Stimulated activated CD4-positive, alpha-beta T cell treated with anti-CD3 and anti-CD28 coated beads, Interleukin-2, amount 100 ng/mL, for 4 hours (primary cell): ENCODE measurements at regions not wholly inside any gene's neighbourhood (a gene's known extent, or its start where the extent isn't known, plus 50 kb on each side); places are given as distances from the start of the nearest gene placed in this dataset.
"Not testable (repeated sequence)": the region's sequence is repeated elsewhere in the genome, so short reads cannot be mapped to it uniquely, and the experiment has no call there.

ENCODE experiments used
- DNase-seq: peaks from one replicate; pipeline ENCODE4 v3.0.0-alpha.2; 2020; ENCODE audit warnings: low read depth

GRCh38 chr12:47370421-47370820, 290.7 kb upstream of the AMIGO2 start:
- no peak for DNase-seq

DNA sequence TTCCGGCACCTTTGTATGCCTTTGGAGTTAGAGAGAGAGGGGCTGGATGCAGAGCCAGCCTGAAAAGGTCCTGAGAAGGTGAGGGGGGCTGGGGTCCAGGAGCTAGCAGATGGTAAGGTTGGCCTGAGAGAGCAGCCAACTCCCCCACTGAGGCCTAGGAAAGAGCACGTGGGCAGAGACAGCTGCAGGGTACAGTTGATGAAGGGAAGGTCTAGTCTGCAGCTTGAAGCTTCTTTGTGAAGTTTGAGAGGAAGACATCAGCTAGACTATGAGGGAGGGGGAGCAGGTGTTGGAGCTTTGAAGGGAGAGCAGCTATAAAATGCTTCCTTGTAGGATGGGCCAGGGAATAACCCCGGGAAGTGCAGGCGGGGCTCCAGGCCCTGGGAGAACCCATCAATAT, 289.3 kb upstream of the AMIGO2 start:
- no peak for DNase-seq

DNA sequence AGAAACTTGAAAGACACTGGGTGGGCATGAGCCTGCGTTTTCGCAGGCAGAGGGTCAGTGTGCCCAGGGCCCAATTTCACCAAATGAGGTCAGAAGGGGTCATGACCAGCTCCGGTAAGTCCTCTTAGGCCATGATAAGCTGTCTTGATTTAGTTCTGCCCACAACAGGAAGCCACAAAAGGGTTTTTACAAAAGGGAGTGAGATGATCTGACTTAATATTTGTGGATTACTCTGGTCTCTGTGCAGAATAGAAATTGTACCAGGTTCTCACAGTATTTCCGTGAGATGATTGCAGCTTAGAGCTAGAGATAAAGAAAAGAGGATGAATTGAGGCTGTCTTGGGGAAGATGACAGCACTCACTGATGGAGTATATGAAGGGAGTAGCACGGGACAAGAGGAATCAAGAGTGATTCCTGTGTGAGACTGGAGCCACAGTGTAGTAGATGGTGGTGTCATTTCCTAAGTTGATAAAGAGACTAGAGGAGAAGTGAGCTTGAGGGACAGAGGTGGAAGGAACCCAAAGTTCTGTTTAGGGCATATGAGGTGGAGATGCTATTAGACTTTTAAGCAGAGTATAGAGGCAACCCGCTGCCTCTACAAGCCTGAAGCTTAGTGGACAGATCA, 288.3 kb upstream of the AMIGO2 start:
- DNase-seq = no peak

DNA sequence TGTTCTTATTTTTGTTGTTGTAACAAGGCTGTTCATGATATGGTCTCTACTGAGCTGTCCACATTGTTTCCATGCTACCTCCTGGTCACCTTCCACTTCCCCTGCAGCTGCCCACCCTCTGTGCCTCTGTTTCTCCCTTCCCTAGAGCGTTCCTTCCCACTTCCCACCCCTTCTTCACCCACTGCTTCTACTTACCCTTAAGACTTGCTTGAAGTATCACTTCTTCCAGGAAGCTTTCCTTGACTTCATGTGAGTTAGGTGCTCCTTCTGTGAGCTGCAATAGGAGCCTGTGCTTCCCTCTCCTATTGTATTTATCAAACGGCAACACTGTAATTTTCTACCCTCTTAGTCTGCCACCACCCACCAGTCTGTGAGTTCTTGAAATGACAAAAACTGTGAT, 286.8 kb upstream of the AMIGO2 start:
- no peak for DNase-seq

DNA sequence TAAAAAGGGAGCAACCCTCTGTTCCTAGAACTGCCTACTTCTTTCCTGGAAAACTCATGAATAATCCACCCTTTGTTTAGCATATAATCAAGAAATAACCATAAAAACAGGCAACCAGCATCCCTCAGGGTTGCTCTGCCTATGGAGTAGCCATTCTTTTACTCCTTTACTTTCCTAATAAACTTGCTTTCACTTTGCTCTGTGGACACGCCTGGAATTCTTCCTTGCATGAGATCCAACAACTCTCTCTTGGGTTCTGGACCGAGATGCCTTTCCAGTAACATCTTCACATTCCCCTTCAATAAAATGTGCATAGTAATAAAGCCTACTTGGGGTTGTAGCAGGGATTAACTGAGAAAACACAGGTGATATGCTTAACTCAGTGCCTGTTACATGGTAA, 286.4 kb upstream of the AMIGO2 start:
- no peak for DNase-seq

- not testable (repeated sequence) for DNase-seq
Measured at GRCh38 chr12:47365443-47366076, 285.8 kb upstream of the AMIGO2 start.

DNA sequence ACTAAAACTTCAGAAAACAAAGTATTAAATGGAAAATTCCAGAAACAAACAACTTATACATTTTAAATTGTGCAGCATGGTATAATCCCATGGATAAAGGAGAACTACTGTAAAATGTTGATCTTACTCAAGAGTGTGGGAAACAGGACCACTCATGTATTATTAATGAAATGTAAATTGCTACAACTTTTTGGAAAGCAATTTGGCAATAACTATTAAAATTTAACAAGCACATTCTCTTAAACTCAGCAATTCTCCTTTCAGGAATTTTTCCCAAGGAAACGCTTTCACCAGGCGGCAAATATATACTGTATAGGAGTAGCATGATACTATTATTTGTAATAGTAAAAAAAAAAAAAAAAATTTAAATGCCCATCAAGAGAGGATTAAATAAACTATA, 284.5 kb upstream of the AMIGO2 start:
- DNase-seq = no peak

DNA sequence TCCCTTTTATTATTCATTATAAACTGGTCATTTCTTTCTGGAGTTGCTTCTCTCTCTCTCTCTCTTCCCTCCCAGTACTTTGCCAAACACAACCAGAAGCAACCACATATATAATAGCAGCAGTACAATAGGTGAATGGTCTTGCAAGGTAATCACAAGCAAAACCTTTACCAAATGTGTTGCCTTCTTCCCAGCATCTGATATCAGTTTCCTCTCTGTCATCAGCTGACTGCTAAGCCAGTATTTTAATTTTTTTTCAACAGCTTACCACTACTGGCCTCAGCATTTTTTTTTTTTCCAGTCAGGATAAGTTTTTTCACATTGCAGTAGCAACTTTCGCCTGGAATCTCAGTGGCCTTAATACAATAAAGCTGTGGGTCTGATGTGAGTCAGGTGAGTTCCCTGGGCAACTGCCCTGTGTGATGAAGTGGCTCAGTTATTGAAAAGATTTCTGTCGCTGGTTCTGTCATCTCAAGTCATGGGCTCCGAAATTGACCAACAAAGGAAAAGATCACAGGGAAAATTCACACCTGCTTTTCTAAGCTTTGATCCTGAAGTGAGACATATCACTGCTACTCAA, 282.5 kb upstream of the AMIGO2 start:
- no peak for DNase-seq

GRCh38 chr12:47361389-47362021, 281.7 kb upstream of the AMIGO2 start:
- peak; percentile 50 for DNase-seq

DNA sequence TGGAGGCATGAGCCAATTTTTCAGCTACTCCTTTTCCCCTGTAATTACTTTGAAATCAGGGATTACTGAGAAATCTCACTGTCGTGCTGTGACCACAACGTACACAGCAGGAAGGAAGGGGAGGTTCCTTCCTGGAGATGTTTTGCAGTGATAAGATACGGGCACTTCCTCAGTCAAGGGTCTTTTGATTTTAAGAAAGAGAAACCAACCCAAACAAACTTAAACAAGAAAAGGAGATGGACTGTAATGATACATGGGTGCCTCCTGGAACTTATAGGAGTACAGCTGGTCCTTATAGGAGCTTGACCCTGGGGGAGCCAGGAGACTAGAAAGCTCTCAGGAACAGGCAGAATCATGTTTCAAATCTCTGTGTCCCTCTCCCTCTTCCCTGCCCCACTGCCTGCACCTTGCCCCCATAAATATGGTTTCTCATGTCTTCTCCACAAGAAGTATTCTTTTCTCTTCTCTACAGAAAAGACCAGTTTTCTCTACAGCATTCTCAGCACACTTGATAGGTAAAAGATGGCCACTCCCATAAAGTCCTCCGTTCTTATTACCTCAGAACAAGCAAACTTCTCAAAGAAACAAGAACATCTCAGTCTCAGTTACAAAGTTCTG, 281.1 kb upstream of the AMIGO2 start:
- DNase-seq = peak; percentile 39

GRCh38 chr12:47360093-47360480, 280.3 kb upstream of the AMIGO2 start:
- DNase-seq = no peak

DNA sequence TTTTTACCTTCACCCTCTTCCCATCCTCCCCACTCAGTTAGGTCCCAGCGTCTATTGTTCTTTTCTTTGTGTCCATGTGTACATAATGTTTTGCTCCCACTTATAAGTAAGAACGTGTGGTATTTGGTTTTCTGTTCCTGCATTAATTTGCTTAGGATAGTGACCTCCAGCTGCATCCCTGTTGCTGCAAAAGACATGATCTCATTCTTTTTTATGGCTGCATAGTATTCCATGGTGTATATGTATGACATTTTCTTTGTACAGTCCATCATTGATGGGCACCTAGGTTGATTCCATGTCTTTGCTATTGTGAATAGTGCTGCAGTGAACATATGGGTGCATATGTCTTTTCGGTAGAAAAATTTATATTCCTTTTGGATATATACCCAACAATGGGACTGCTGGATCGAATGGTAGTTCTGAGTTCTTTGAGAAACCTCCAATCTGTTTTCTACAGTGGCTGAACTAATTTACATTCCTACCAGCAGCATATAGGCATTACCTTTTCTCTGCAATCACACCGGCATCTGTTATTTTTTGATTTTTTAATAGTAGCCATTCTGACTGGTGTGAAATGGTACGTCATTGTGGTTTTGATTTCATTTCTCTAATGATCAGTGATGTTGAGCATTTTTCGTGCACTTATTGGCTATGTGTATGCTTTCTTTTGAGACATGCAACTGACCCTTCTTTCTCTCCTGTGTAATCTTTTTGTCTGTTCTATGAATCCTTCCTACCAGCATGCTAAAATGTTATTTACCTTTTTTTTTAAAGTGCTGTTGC, 279.7 kb upstream of the AMIGO2 start:
- no peak for DNase-seq

- not testable (repeated sequence) for DNase-seq
Measured at GRCh38 chr12:47357006-47357405, 277.2 kb upstream of the AMIGO2 start.

GRCh38 chr12:47356129-47356700, 276.5 kb upstream of the AMIGO2 start:
- DNase-seq = no peak

DNA sequence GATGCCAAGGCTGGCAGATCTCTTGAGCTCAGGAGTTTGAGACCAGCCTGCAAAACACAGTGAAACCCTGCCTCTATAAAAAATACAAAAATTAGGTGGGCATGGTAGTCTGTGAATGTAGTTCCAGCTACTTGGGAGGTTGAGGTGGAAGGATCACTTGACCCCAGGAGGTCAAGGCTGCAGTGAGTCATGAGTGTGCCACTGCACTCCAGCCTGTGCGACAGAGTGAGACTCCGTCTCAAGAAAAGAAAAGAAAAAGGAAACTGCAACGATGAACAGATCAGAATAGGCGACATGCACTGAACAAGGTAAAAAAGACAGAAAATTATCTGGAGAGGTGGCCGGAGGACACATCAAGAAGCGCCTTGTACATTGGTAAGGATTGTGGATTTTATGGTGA, 273.7 kb upstream of the AMIGO2 start:
- DNase-seq = no peak

DNA sequence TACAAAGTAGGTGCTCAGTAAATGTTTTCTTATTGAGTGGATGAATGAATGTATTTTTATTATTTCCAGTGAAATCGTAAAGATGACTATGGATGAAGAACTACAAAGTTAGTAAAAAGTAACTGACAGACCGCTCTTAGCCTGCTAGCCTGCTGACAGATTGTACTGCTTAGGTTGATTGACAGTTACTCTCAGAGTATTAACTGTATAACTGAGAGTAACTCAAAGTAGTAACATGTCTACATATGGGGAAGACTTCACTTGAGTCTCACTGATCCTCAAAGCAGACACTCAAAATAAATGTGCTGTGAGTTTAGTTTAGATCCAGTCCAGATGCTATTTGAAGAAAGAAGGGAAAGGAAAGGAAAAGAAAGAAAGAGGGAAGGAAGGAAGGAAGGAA, 272.3 kb upstream of the AMIGO2 start:
- no peak for DNase-seq

DNA sequence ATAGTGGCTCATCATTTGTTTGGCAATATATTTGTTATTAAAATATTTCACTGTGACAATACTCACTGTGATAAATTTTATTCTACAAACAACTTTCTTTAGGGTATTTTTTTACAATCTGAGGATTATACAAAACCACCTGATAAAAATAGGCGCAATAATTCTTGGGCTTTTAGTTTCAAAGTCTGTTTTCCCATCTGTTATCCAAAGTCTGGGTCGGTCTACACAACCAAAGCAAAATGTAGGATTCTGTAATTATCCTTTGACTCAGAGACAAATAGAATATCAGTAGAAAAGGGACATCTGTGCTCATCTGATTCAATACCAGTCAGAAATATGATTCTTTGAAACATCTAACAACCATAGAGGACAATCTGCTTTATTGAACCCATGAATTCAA, 271.8 kb upstream of the AMIGO2 start:
- no peak for DNase-seq

DNA sequence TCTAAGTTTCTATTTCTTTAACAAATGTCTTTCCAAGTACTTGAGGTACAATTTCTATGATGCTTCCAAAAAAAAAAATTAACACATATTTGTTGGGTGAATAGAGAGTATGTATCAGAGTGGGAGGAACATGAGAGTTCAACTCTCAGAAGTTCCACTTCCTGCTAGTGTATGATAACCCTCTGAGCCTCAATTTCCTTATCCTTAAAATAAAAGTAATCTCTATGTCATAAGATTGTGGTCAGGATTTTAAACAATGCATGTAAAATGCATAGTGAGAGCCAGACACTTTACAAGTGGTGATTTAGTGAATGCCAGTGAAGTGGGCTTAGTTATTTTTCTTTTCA, 270.3 kb upstream of the AMIGO2 start:
- no peak for DNase-seq

- DNase-seq = peak; percentile 29
Measured at GRCh38 chr12:47349137-47350061, 269.6 kb upstream of the AMIGO2 start.

DNA sequence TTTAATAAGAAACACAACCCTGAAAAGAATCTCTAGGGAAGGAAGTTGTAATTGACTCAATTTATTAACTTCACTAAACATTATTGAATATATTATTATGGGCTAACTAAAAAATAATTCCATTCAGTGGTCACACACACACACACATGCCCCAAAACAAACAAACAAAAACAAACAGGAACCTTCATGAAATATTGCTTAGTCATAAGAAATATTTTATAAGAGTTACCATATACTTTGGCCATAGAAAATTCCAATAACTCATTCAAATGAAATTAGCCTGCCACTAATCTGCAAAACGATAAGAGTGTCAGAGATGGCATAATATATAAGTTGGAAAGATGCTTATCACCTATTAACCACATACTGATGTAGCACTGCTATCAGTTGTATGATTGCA, 268.4 kb upstream of the AMIGO2 start:
- DNase-seq = no peak
